ENCODE measurements at regions not wholly inside any gene's neighbourhood (a gene's known extent, or its start where the extent isn't known, plus 50 kb on each side); places are given as distances from the start of the nearest gene placed in this dataset.
"Not testable (repeated sequence)": the region's sequence is repeated elsewhere in the genome, so short reads cannot be mapped to it uniquely, and the experiment has no call there.

DNA sequence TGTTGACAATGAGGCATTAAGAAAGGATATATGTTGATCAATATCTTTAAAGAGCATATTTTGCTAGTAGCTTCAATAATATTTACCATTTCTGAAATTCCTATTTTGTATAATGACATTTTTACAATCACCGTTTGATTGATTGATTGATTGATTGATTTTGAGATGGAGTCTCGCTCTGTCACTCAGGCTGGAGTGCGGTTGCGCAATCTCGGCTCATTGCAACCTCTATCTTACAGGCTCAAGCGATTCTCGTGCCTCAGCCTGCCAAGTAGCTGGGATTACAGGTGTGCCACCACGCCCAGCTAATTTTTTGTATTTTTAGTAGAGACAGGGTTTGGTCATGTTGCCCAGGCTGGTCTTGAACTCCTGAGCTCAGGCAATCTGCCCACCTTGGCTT, 150.9 kb upstream of the TEX13D start:
- H3K27ac Mint-ChIP-seq, H3K4me1 Mint-ChIP-seq, H3K27me3 Mint-ChIP-seq: not testable (repeated sequence)

DNA sequence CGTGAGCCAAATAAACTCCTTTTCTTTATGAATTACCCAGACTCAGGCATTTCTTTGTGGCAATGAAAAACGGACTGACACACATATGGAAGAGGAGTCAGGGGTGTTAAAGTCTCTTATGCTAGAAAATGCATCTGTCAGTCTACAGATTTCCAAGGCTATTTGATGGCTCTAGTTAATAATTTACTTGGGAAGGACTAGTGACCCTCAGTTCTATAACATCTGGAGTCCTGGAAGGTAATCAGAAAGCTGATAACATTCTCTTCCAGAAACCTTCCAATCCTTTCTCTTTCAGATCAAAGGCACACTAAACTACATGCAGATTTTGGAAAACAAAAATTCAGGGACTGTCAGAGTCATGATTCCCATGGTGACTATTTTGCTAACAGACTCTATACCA, 142.0 kb upstream of the TEX13D start:
- H3K36me3 Mint-ChIP-seq = no peaks in the 10 kb centered on the region
- no peak overlapping the region for H3K27ac Mint-ChIP-seq
- no peaks in the 10 kb centered on the region for H3K27me3 Mint-ChIP-seq
- DNase-seq = no peak
- H3K4me1 Mint-ChIP-seq = no peaks in the 10 kb centered on the region
- no peak overlapping the region for H3K4me3 Mint-ChIP-seq
- no peaks in the 10 kb centered on the region for H3K9me3 Mint-ChIP-seq

More for the DNA sequence above, 150.9 kb upstream of the TEX13D start:
- H3K9me3 Mint-ChIP-seq, H3K4me3 Mint-ChIP-seq, H3K36me3 Mint-ChIP-seq, DNase-seq: not testable (repeated sequence)

DNA sequence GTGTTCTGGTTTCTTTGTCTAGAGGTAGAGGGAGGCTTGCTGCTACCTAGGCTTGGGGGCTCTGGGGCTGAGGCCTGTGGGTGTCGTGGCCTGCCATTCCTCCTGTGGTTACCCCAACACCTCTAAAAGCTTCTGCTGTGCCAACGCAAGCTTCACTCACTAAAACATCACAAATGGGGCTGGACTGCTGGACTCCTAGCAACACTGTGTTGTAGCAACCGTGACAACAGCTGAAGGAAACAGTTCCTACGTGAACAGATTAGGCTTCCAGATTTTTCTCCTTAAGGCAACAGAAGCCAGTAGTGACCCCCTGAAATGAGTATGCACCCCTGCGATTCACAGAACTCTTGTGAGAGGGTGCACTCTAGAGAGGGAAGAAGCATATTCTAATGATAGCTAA, 138.3 kb upstream of the TEX13D start:
- H3K27ac Mint-ChIP-seq = no peak overlapping the region
- no peak for DNase-seq
- H3K4me3 Mint-ChIP-seq = no peak overlapping the region
- no peaks in the 10 kb centered on the region for H3K4me1 Mint-ChIP-seq
- no peaks in the 10 kb centered on the region for H3K36me3 Mint-ChIP-seq
- no peaks in the 10 kb centered on the region for H3K9me3 Mint-ChIP-seq
- no peaks in the 10 kb centered on the region for H3K27me3 Mint-ChIP-seq

DNA sequence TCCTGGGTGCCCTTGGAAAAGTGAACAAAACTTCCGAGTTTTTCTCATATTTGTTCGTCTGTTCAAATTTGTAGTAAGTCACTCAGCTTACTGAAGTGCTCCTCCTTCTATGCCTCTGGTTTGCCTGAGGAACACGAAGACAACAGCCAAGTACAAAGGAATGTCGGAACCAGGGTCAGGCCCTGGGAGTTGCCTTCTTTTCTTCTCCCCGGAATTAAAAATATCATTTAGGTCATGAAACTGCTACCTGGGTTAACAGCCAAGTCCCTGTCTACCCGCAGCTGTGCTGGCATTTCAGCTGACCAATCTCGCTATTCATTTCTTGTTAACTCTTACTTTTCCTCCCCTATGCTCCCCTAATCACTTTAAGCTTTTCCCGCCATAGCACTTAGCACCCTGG, 137.6 kb upstream of the TEX13D start:
- no peaks in the 10 kb centered on the region for H3K36me3 Mint-ChIP-seq
- no peak overlapping the region for H3K27ac Mint-ChIP-seq

GRCh38 chrX:124203311-124203710, 129.1 kb upstream of the TEX13D start:
- peaks cover 7% of the 10 kb centered on the region for H3K9me3 Mint-ChIP-seq
- H3K4me3 Mint-ChIP-seq = no peak overlapping the region
- H3K36me3 Mint-ChIP-seq = peaks cover 6% of the 10 kb centered on the region
- no peaks in the 10 kb centered on the region for H3K4me1 Mint-ChIP-seq
- no peak overlapping the region for H3K27ac Mint-ChIP-seq
- no peaks in the 10 kb centered on the region for H3K27me3 Mint-ChIP-seq
- DNase-seq = no peak

More for the DNA sequence above, 137.6 kb upstream of the TEX13D start:
- DNase-seq = no peak
- Mint-ChIP-seq H3K4me3 (no peak overlapping the region), H3K27me3 (no peaks in the 10 kb centered on the region), H3K9me3 (no peaks in the 10 kb centered on the region), H3K4me1 (no peaks in the 10 kb centered on the region)

GRCh38 chrX:124208660-124209059, 123.8 kb upstream of the TEX13D start:
- no peaks in the 10 kb centered on the region for H3K27me3 Mint-ChIP-seq
- no peak overlapping the region for H3K4me3 Mint-ChIP-seq
- H3K27ac Mint-ChIP-seq = peak overlapping the region; percentile 59
- H3K9me3 Mint-ChIP-seq = no peaks in the 10 kb centered on the region
- no peak for DNase-seq
- H3K36me3 Mint-ChIP-seq = peaks cover 4% of the 10 kb centered on the region
- H3K4me1 Mint-ChIP-seq = peaks cover 13% of the 10 kb centered on the region

DNA sequence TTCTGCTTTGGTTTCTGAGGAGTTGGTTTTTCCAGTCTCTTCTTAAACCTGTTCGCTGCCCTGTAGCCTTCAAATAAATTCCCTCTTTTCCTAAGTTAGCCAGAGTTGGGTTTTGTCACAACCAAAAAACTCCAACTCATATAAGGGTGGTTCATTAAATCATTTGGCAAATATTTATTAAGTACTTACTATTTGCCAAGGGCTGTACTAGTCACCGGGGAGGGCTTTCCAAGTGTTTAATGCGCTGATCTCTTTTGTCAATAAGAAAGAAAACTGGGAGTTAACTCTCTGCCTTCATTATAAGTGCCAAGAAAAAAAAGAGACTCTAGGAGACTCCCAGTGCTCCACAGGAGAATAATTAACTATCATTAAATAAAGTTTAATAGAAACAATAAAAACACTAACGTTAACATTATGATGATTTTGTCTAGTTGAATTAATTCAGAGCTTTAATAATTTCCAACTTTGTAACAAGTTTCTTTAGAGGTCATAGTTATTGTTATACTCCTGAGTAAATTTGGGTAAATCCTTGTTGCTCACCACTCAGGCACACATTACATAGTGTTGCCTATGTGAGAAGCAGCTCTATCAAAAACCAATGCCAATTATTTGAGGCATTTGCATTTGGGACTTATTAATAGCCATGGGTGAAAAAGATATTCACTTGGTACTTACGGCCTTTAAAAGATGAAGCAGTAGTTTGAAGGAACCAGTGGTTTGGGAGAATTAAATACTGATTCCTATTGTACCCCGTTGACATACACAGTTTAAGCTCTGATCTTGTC, 122.5 kb upstream of the TEX13D start:
- Mint-ChIP-seq H3K27me3 (no peaks in the 10 kb centered on the region), H3K27ac (no peak overlapping the region), H3K36me3 (peaks cover 11% of the 10 kb centered on the region), H3K9me3 (peaks cover under 1% of the 10 kb centered on the region), H3K4me1 (peaks cover 20% of the 10 kb centered on the region), H3K4me3 (no peak overlapping the region)
- no peak for DNase-seq

- peak overlapping the region; percentile 65 for H3K27ac Mint-ChIP-seq
- H3K9me3 Mint-ChIP-seq = peaks cover 7% of the 10 kb centered on the region
- peaks cover 17% of the 10 kb centered on the region for H3K36me3 Mint-ChIP-seq
- DNase-seq = no peak
- H3K4me3 Mint-ChIP-seq = no peak overlapping the region
- H3K27me3 Mint-ChIP-seq = no peaks in the 10 kb centered on the region
- H3K4me1 Mint-ChIP-seq = peaks cover 34% of the 10 kb centered on the region
These were observed 121.0 kb upstream of the TEX13D start for GRCh38 chrX:124211312-124211942.

GRCh38 chrX:124212622-124213021, 119.8 kb upstream of the TEX13D start:
- peak overlapping the region; percentile 83 for H3K27ac Mint-ChIP-seq
- H3K9me3 Mint-ChIP-seq = peaks cover 7% of the 10 kb centered on the region
- peak; percentile 37 for DNase-seq
- peaks cover 46% of the 10 kb centered on the region for H3K4me1 Mint-ChIP-seq
- peaks cover 17% of the 10 kb centered on the region for H3K36me3 Mint-ChIP-seq
- H3K4me3 Mint-ChIP-seq = peak overlapping the region; percentile 52
- H3K27me3 Mint-ChIP-seq = no peaks in the 10 kb centered on the region

DNA sequence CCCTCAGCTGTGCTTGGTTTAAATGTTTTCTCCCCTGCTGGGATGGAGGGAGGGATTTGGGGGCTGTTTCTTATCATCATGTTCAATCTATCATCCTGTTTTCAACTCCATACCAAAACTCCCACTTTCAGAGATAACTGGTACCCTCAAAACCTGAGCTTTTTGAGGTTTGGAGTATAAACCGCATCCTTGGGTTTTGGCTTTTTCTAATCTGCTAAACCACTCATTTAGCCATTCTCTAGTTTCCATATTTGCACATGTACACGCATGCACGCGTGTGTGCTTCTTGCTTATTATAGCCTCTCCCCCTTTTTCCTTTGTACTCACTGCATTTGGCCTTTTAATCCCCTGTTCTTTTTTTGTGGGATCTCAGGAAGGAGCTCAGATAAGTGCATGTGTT, 116.7 kb upstream of the TEX13D start:
- Mint-ChIP-seq H3K4me3 (peak overlapping the region; percentile 26), H3K36me3 (peaks cover 17% of the 10 kb centered on the region), H3K27ac (peak overlapping the region; percentile 97), H3K27me3 (no peaks in the 10 kb centered on the region), H3K4me1 (peaks cover 69% of the 10 kb centered on the region), H3K9me3 (peaks cover 7% of the 10 kb centered on the region)
- no peak for DNase-seq

DNA sequence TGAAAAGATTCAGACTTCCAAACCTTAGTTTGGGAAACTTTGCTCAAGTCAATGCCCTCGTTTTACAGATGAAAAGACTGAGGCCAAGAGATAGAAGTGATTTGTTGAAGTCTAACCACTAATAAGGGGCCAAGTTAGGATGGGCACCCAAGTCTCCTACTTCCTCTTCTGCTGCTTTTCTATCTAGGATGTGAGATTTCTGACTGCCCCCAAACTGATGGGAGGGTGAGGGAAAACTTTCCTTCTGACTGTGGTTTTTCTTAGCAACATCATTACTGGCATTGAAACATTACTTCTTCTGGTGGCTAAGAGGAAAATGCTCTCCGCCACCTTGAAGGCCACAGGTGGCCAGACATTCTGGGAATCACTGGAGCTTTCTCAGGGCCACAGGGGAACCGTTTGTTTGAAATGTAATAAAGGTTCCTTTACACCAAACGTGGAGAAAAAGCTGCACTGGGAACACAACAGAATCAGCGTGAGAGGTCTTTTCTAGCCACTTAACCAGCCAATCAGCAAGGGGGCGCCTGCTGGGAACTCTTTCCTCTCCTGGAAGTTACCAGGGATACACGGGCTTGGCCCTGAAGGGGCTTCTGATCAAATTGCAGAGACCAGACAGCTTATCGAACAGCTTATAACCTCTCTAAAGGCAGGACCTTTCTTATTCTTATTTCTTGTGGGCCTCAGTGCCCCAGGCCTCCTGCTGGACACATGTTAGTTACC, 115.9 kb upstream of the TEX13D start:
- Mint-ChIP-seq H3K4me1 (peaks cover 69% of the 10 kb centered on the region), H3K36me3 (peaks cover 23% of the 10 kb centered on the region), H3K9me3 (peaks cover 9% of the 10 kb centered on the region), H3K27me3 (no peaks in the 10 kb centered on the region), H3K27ac (peak overlapping the region; percentile 97), H3K4me3 (peak overlapping the region; percentile 32)
- DNase-seq = no peak

GRCh38 chrX:124217304-124218251, 114.9 kb upstream of the TEX13D start:
- H3K9me3 Mint-ChIP-seq = peaks cover 9% of the 10 kb centered on the region
- peaks cover 68% of the 10 kb centered on the region for H3K4me1 Mint-ChIP-seq
- DNase-seq = peak; percentile 66
- peak overlapping the region; percentile 97 for H3K27ac Mint-ChIP-seq
- no peaks in the 10 kb centered on the region for H3K27me3 Mint-ChIP-seq
- peak overlapping the region; percentile 63 for H3K4me3 Mint-ChIP-seq
- H3K36me3 Mint-ChIP-seq = peaks cover 24% of the 10 kb centered on the region

DNA sequence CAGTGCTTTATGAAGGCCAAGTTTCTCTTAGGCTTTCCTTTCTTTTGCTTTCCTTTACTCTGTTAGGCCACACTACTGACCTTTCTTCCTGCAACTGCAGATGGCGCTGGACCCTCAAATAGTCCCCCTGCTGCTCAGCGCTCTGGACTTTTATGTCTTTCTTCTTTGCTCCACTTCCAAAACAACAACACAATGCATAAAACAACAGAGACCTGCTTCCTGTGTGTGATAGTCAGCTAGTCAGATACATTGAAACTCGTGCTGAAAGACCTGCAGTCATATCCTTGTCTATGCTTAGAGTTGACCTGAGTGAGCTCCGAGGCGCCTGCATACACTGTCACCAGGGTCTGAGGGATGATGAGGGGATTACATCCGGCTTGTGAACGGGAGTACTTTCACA, 108.9 kb upstream of the TEX13D start:
- Mint-ChIP-seq H3K27ac (peak overlapping the region; percentile 70), H3K4me1 (peaks cover 52% of the 10 kb centered on the region), H3K9me3 (peaks cover 2% of the 10 kb centered on the region), H3K36me3 (peaks cover 7% of the 10 kb centered on the region), H3K27me3 (no peaks in the 10 kb centered on the region), H3K4me3 (peak overlapping the region; percentile 33)
- DNase-seq = no peak

DNA sequence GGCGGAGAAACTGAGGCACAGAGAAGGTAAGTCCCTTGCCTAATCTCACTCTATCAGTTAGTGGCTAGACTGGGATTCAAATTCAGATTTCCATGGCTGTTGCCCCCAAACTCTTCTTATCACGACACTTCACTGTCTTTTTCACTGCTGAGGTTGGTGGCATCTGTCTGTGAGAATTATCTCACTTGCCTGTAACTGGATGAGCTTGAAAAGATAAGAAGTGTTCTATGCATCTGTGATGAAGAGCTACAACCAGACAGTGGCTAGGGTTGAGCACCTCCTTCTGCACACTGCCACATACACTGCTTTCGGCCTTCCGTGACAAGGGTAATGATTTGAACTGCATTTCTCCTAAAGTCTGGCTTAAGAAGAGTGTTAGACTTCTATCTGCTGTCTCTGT, 107.9 kb upstream of the TEX13D start:
- Mint-ChIP-seq H3K9me3 (peaks cover 2% of the 10 kb centered on the region), H3K27ac (peak overlapping the region; percentile 67), H3K36me3 (peaks cover 7% of the 10 kb centered on the region), H3K4me3 (no peak overlapping the region), H3K27me3 (no peaks in the 10 kb centered on the region), H3K4me1 (peaks cover 42% of the 10 kb centered on the region)
- no peak for DNase-seq
